LNCAP (cell line): ENCODE measurements at regions not wholly inside any gene's neighbourhood (a gene's known extent, or its start where the extent isn't known, plus 50 kb on each side); places are given as distances from the start of the nearest gene placed in this dataset.

Experiments used
- CTCF ChIP-seq: fragments of 450-650 bp; IDR thresholded peaks from 2 replicates; pipeline ENCODE4 v1.5.1; 2017; ENCODE audit warnings: mild to moderate bottlenecking

- no peak for TF ChIP-seq CTCF
These were observed 420.2 kb upstream of the CNKSR2 start for GRCh38 chrX:20954014-20954413.

- no peak for TF ChIP-seq CTCF
These were observed 422.0 kb upstream of the CNKSR2 start for GRCh38 chrX:20952180-20952579.

GRCh38 chrX:20951016-20951810, 423.0 kb upstream of the CNKSR2 start:
- no peak for TF ChIP-seq CTCF

GRCh38 chrX:20947411-20947912, 426.8 kb upstream of the CNKSR2 start:
- TF ChIP-seq CTCF: no peak

GRCh38 chrX:20913760-20914159, 460.5 kb upstream of the CNKSR2 start:
- TF ChIP-seq CTCF: no peak

GRCh38 chrX:20906571-20906970, 467.6 kb upstream of the CNKSR2 start:
- no peak for TF ChIP-seq CTCF

GRCh38 chrX:20884565-20884964, 489.7 kb upstream of the CNKSR2 start:
- no peak for TF ChIP-seq CTCF
